Natural killer cell (primary cell): ENCODE measurements at regions not wholly inside any gene's neighbourhood (a gene's known extent, or its start where the extent isn't known, plus 50 kb on each side); places are given as distances from the start of the nearest gene placed in this dataset.

Source experiments
- ATAC-seq, 3 donors: fragments of 150-1000 bp in 2 of 3; fragments of 200-7000 bp in 1 of 3; cut with Tn5 transposase; 1 replicate in 1 of 3; 2 replicates in 2 of 3; pipeline ENCODE4 v1.10.0; 2021; ENCODE audit warnings: mild to moderate bottlenecking in 2 of 3, moderate library complexity in 2 of 3
- DNase-seq, 2 donors: peaks; one replicate each; pipeline versions ENCODE4 v3.0.0 to v3.0.0-alpha.2; 2013 to 2021; ENCODE audit warnings: mixed read lengths in 1 of 2
- H3K27ac ChIP-seq: one replicate; pipeline ENCODE4 v1.5.1; 2013; ENCODE audit warnings: mild to moderate bottlenecking, low read length
- H3K27me3 ChIP-seq: one replicate; pipeline ENCODE4 v1.6.1; 2013; ENCODE audit warnings: low read length; ENCODE audit not compliant: control insufficient read depth, insufficient read depth
- H3K36me3 ChIP-seq: one replicate; pipeline ENCODE4 v1.6.1; 2013; ENCODE audit warnings: low read length; ENCODE audit not compliant: control insufficient read depth, insufficient read depth
- H3K4me1 ChIP-seq: one replicate; pipeline ENCODE4 v1.6.1; 2013; ENCODE audit warnings: low read length; ENCODE audit not compliant: control insufficient read depth, insufficient read depth
- H3K4me3 ChIP-seq: one replicate; pipeline ENCODE4 v1.5.1; 2013; ENCODE audit warnings: low read length
- H3K9me3 ChIP-seq: one replicate; pipeline ENCODE4 v1.6.1; 2013; ENCODE audit warnings: low read length; ENCODE audit not compliant: control insufficient read depth, insufficient read depth
- H3K27ac Mint-ChIP-seq, 2 donors: one replicate each; pipeline ENCODE4 v1.8.0; 2022; ENCODE audit warnings: mild to moderate bottlenecking in 2 of 2, mixed read lengths in 2 of 2, moderate library complexity in 1 of 2
- H3K27me3 Mint-ChIP-seq, 2 donors: one replicate each; pipeline ENCODE4 v1.8.0; 2022; ENCODE audit warnings: low read depth in 2 of 2, mixed read lengths in 2 of 2
- H3K36me3 Mint-ChIP-seq: one replicate; pipeline ENCODE4 v1.8.0; 2022; ENCODE audit warnings: mixed read lengths
- H3K4me1 Mint-ChIP-seq, 2 donors: one replicate each; pipeline ENCODE4 v1.8.0; 2022; ENCODE audit warnings: mixed read lengths in 2 of 2
- H3K4me3 Mint-ChIP-seq: one replicate; pipeline ENCODE4 v1.8.0; 2022; ENCODE audit warnings: mild to moderate bottlenecking, moderate library complexity, mixed read lengths
- H3K9me3 Mint-ChIP-seq, 2 donors: one replicate each; pipeline ENCODE4 v1.8.0; 2022; ENCODE audit warnings: mixed read lengths in 2 of 2
- CTCF ChIP-seq: fragments of 200-600 bp; IDR thresholded peaks from one replicate; pipeline ENCODE4 v1.8.0; 2022; ENCODE audit warnings: antibody characterized with exemption
- WGBS: methylation state at CpG from one replicate; pipeline ENCODE4 v1.1.7; 2013; ENCODE audit warnings: missing lambda C conversion rate; ENCODE audit not compliant: insufficient coverage; 5-methylcytosine and 5-hydroxymethylcytosine counted together
- intact Hi-C: fragments of 100-400 bp; cut with micrococcal nuclease; formaldehyde crosslinking; loops from one replicate; pipeline ENCODE4 v1.14.2; 2022

GRCh38 chr12:11561411-11561810 is 88.1 kb upstream of the ETV6 start:
- no peak overlapping the region for H3K4me3 Mint-ChIP-seq

DNA sequence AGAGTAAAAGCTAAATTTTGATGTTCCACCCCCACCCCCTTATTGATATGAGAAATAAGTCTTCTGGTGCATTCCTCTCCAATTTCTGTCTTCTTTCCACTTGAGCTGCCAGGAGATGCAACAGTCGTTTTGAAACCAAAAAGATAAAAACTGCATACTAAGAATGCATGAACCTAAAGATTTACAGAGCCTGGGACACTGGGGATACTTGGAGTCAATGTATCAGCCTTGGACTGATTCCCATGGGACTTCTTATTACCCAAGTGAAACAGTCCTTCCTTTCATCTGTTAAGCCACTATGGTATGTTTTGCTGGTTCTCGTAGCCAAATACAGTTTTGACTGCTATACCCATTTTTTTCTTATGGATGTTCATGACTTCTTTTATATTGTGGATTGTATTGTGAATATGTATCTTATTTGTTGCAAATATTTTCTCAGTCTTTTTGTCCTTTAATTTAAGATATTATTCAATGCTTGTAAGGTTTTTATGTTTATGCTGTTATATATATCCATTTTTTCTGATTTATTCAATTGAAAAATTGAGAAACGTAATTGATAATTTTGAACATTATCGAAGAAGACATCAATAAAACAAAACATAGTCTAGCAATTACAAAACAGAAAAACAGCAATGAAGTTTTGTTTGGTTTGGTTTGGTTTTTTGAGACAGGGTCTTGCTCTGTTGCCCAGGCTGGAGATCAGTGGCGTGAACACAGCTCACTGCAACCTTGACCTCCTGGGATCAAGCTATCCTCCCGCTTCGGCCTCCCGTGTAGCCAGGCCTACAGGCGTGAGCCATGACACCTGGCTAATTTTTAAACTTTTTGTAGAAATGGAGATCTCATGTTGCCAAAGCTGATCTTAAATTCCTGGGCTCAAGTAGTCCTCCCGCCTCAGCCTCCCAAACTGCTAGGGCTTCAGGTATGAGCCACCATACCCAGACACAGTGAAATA is 85.4 kb upstream of the ETV6 start:
- no peaks in the 10 kb centered on the region for H3K4me1 ChIP-seq
- H3K36me3 Mint-ChIP-seq, result no peaks in the 10 kb centered on the region
- H3K4me3 Mint-ChIP-seq, result no peak overlapping the region
- H3K27me3 Mint-ChIP-seq, result peaks cover 2 to 12% of the 10 kb centered on the region in 2 donors
- 91% methylated on average over 7 of the region's 10 CpGs for WGBS
- H3K4me1 Mint-ChIP-seq, result no peaks in the 10 kb centered on the region
- ATAC-seq (no peak), DNase-seq (no peak)
- H3K9me3 ChIP-seq, result no peaks in the 10 kb centered on the region
- no peak overlapping the region for H3K27ac Mint-ChIP-seq
- no peaks in the 10 kb centered on the region for H3K36me3 ChIP-seq
- intact Hi-C loops, result no loop called here
- no peaks in the 10 kb centered on the region for H3K9me3 Mint-ChIP-seq
- no peak overlapping the region for H3K27ac ChIP-seq
- H3K27me3 ChIP-seq, result no peaks in the 10 kb centered on the region
- TF ChIP-seq CTCF, result no peak
- H3K4me3 ChIP-seq, result no peak overlapping the region

More at GRCh38 chr12:11561411-11561810, 88.1 kb upstream of the ETV6 start:
- TF ChIP-seq CTCF, result no peak
- Mint-ChIP-seq H3K27me3 (peaks cover 7 to 9% of the 10 kb centered on the region in 2 donors), H3K36me3 (no peaks in the 10 kb centered on the region), H3K4me1 (no peaks in the 10 kb centered on the region), H3K27ac (no peak overlapping the region), H3K9me3 (no peaks in the 10 kb centered on the region)
- H3K36me3 ChIP-seq, result no peaks in the 10 kb centered on the region
- H3K27ac ChIP-seq, result no peak overlapping the region
- intact Hi-C loops, result no loop called here
- H3K4me1 ChIP-seq, result no peaks in the 10 kb centered on the region
- H3K9me3 ChIP-seq, result no peaks in the 10 kb centered on the region
- H3K4me3 ChIP-seq, result no peak overlapping the region
- ATAC-seq (no peak), DNase-seq (no peak)
- no peaks in the 10 kb centered on the region for H3K27me3 ChIP-seq

DNA sequence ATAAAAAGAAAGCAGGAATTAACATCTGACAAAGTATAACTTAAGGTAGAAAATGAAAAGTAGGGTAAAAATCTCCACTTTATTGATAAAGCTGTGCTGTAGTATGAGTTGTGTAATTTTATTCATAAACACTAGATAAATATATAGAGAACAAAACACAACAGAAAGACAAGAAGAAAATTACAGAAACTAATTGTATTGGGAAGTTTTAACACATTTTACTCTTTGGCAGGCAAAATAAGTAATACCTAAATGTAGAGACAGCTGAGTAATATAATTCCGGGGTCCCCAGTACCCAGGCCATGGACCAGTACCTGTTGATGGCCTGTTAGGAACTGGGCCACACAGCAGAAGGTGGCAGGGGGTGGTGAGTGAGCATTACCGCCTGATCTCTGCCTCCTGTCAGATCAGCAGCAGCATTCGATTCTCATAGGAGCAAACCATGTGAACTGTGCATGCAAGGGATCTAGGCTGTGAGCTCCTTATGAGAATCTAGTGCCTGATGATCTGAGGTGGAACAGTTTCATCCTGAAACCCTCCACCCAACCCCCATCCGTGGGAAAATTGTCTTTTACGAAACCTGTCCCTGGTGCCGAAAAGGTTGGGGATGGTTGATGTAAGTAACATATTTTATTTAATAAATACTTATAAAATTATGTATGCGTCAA is 84.4 kb upstream of the ETV6 start:
- no peak overlapping the region for H3K4me3 Mint-ChIP-seq
- no peaks in the 10 kb centered on the region for H3K9me3 Mint-ChIP-seq
- no peak overlapping the region for H3K27ac Mint-ChIP-seq
- no peak overlapping the region for H3K27ac ChIP-seq
- H3K4me1 ChIP-seq, result no peaks in the 10 kb centered on the region
- WGBS, result 88% methylated on average over 3 of the region's 7 CpGs
- ATAC-seq (no peak), DNase-seq (no peak)
- H3K27me3 ChIP-seq, result no peaks in the 10 kb centered on the region
- no peak for TF ChIP-seq CTCF
- no peaks in the 10 kb centered on the region for H3K36me3 ChIP-seq
- no peaks in the 10 kb centered on the region for H3K4me1 Mint-ChIP-seq
- H3K9me3 ChIP-seq, result no peaks in the 10 kb centered on the region
- no peaks in the 10 kb centered on the region for H3K36me3 Mint-ChIP-seq
- no peak overlapping the region for H3K4me3 ChIP-seq
- intact Hi-C loops, result no loop called here
- peaks cover 2 to 20% of the 10 kb centered on the region in 2 donors for H3K27me3 Mint-ChIP-seq
